ENCODE measurements at regions not wholly inside any gene's neighbourhood (a gene's known extent, or its start where the extent isn't known, plus 50 kb on each side); places are given as distances from the start of the nearest gene placed in this dataset.

- DNase-seq = no peak
- H3K27me3 ChIP-seq (replicated peaks) = no peaks in the 10 kb centered on the region
These were observed 519.9 kb upstream of the SPRY2 start for GRCh38 chr13:80860845-80861244.

GRCh38 chr13:80858131-80858530, 517.2 kb upstream of the SPRY2 start:
- Histone ChIP-seq H3K4me3 (ENCODE audit: low read depth, low read length) (no peak overlapping the region), H3K36me3 (replicated peaks) (no peaks in the 10 kb centered on the region), H3K27me3 (replicated peaks) (no peaks in the 10 kb centered on the region), H3K27ac (no peak overlapping the region)
- in situ Hi-C loops (cut with HindIII; ENCODE audit: low pct_ligation_motif_present, low sequenced_read_pairs) = no loop called here
- DNase-seq = no peak
- TF ChIP-seq CTCF (IDR thresholded peaks at IDR 0.05; ENCODE audit: low read depth, low read length, missing control alignments) = no peak

More at GRCh38 chr13:80860845-80861244, 519.9 kb upstream of the SPRY2 start:
- in situ Hi-C loops (cut with HindIII; ENCODE audit: low pct_ligation_motif_present, low sequenced_read_pairs) = no loop called here
- Histone ChIP-seq H3K27ac (no peak overlapping the region), H3K36me3 (replicated peaks) (no peaks in the 10 kb centered on the region), H3K4me3 (ENCODE audit: low read depth, low read length) (no peak overlapping the region)
- TF ChIP-seq CTCF (IDR thresholded peaks at IDR 0.05; ENCODE audit: low read depth, low read length, missing control alignments) = no peak

GRCh38 chr13:80857321-80857720, 516.4 kb upstream of the SPRY2 start:
- DNase-seq = no peak
- in situ Hi-C loops (cut with HindIII; ENCODE audit: low pct_ligation_motif_present, low sequenced_read_pairs) = no loop called here
- no peaks in the 10 kb centered on the region for H3K27me3 ChIP-seq (replicated peaks)
- TF ChIP-seq CTCF (IDR thresholded peaks at IDR 0.05; ENCODE audit: low read depth, low read length, missing control alignments) = no peak
- H3K27ac ChIP-seq = no peak overlapping the region
- H3K36me3 ChIP-seq (replicated peaks) = no peaks in the 10 kb centered on the region
- H3K4me3 ChIP-seq (ENCODE audit: low read depth, low read length) = no peak overlapping the region

- TF ChIP-seq CTCF (IDR thresholded peaks at IDR 0.05; ENCODE audit: low read depth, low read length, missing control alignments) = no peak
- in situ Hi-C loops (cut with HindIII; ENCODE audit: low pct_ligation_motif_present, low sequenced_read_pairs) = no loop called here
These were observed 509.8 kb upstream of the SPRY2 start for GRCh38 chr13:80850771-80851170.

GRCh38 chr13:80844164-80844563, 503.2 kb upstream of the SPRY2 start:
- in situ Hi-C loops (cut with HindIII; ENCODE audit: low pct_ligation_motif_present, low sequenced_read_pairs) = no loop called here
- Histone ChIP-seq H3K4me3 (ENCODE audit: low read depth, low read length) (no peak overlapping the region), H3K27me3 (replicated peaks) (no peaks in the 10 kb centered on the region), H3K36me3 (replicated peaks) (no peaks in the 10 kb centered on the region), H3K27ac (no peak overlapping the region)
- no peak for DNase-seq
- TF ChIP-seq CTCF (IDR thresholded peaks at IDR 0.05; ENCODE audit: low read depth, low read length, missing control alignments) = no peak

More at GRCh38 chr13:80850771-80851170, 509.8 kb upstream of the SPRY2 start:
- H3K36me3 ChIP-seq (replicated peaks) = no peaks in the 10 kb centered on the region
- no peaks in the 10 kb centered on the region for H3K27me3 ChIP-seq (replicated peaks)
- no peak overlapping the region for H3K27ac ChIP-seq
- no peak for DNase-seq
- H3K4me3 ChIP-seq (ENCODE audit: low read depth, low read length) = no peak overlapping the region

- no peak for DNase-seq
- Histone ChIP-seq H3K27me3 (replicated peaks) (no peaks in the 10 kb centered on the region), H3K27ac (no peak overlapping the region), H3K36me3 (replicated peaks) (no peaks in the 10 kb centered on the region), H3K4me3 (ENCODE audit: low read depth, low read length) (no peak overlapping the region)
- TF ChIP-seq CTCF (IDR thresholded peaks at IDR 0.05; ENCODE audit: low read depth, low read length, missing control alignments) = no peak
- in situ Hi-C loops (cut with HindIII; ENCODE audit: low pct_ligation_motif_present, low sequenced_read_pairs) = no loop called here
These were observed 500.5 kb upstream of the SPRY2 start for GRCh38 chr13:80841414-80841813.
